Keratinocyte (primary cell): ENCODE measurements at regions not wholly inside any gene's neighbourhood (a gene's known extent, or its start where the extent isn't known, plus 50 kb on each side); places are given as distances from the start of the nearest gene placed in this dataset.

Experiments
- DNase-seq: peaks from one replicate; pipeline ENCODE4 v3.0.0-alpha.2; 2011; ENCODE audit warnings: low read depth, missing footprints, low spot score
- FAIRE-seq: peaks from 2 replicates; lab custom pipeline; 2011; peaks lifted over from hg19 to GRCh38; lab: Jason Lieb, UNC
- H2AFZ ChIP-seq: 2 replicates; pipeline ENCODE4 v1.6.0; 2012; ENCODE audit warnings: low read length, control low read depth, inconsistent platforms; ENCODE audit not compliant: control insufficient read depth
- H3K27ac ChIP-seq: 2 replicates; pipeline ENCODE4 v1.5.1; 2011; ENCODE audit warnings: low read length; ENCODE audit not compliant: control insufficient read depth, insufficient read depth
- H3K27me3 ChIP-seq: 3 replicates; pipeline ENCODE4 v1.6.0; 2011; ENCODE audit warnings: low read length; ENCODE audit not compliant: control insufficient read depth, insufficient read depth; ENCODE audit errors: extremely low read depth
- H3K36me3 ChIP-seq, 2 experiments: 2 replicates in 1 of 2; 3 replicates in 1 of 2; pipeline ENCODE4 v1.5.1; 2011; ENCODE audit warnings: low read length in 2 of 2, mild to moderate bottlenecking in 1 of 2; ENCODE audit not compliant: control insufficient read depth in 2 of 2, insufficient read depth in 2 of 2; ENCODE audit errors: extremely low read depth in 1 of 2
- H3K4me1 ChIP-seq: 3 replicates; pipeline ENCODE4 v1.5.1; 2011; ENCODE audit warnings: low read length; ENCODE audit not compliant: control insufficient read depth, insufficient read depth; ENCODE audit errors: extremely low read depth
- H3K4me2 ChIP-seq: 3 replicates; pipeline ENCODE4 v1.6.0; 2011; ENCODE audit warnings: low read depth, low read length; ENCODE audit not compliant: control insufficient read depth, insufficient read depth; ENCODE audit errors: extremely low read depth
- H3K4me3 ChIP-seq, 3 experiments: fragments of 200-600 bp in 1 of 3; sonication (generic) in 1 of 3; 2 replicates in 2 of 3; 3 replicates in 1 of 3; pipeline ENCODE4 v1.5.1; 2011 to 2016; ENCODE audit warnings: low read length in 3 of 3, mild to moderate bottlenecking in 3 of 3, control low read depth in 2 of 3, inconsistent platforms in 1 of 3, low read depth in 1 of 3, mixed read lengths in 1 of 3, mixed run types in 1 of 3, moderate library complexity in 1 of 3; ENCODE audit not compliant: control insufficient read depth in 2 of 3, insufficient read depth in 2 of 3; ENCODE audit errors: extremely low read depth in 1 of 3
- H3K79me2 ChIP-seq: 2 replicates; pipeline ENCODE4 v1.6.0; 2012; ENCODE audit warnings: low read length; ENCODE audit not compliant: control insufficient read depth, insufficient read depth
- H3K9ac ChIP-seq: 3 replicates; pipeline ENCODE4 v1.6.0; 2011; ENCODE audit warnings: low read length; ENCODE audit not compliant: control insufficient read depth, insufficient read depth; ENCODE audit errors: extremely low read depth
- H3K9me1 ChIP-seq: 3 replicates; pipeline ENCODE4 v1.6.0; 2011; ENCODE audit warnings: low read length; ENCODE audit not compliant: control insufficient read depth, insufficient read depth; ENCODE audit errors: extremely low read depth
- H3K9me3 ChIP-seq: 2 replicates; pipeline ENCODE4 v1.5.1; 2012; ENCODE audit warnings: low read depth, low read length; ENCODE audit not compliant: control insufficient read depth
- H4K20me1 ChIP-seq: 3 replicates; pipeline ENCODE4 v1.6.0; 2011; ENCODE audit warnings: low read length; ENCODE audit not compliant: control insufficient read depth, insufficient read depth; ENCODE audit errors: extremely low read depth
- CTCF ChIP-seq, 3 experiments: IDR thresholded peaks in 1 of 3; conservative IDR thresholded peaks in 1 of 3; optimal IDR thresholded peaks in 1 of 3; 2 replicates in 2 of 3; 3 replicates in 1 of 3; pipeline versions ENCODE3 to v1.5.1; 2011; ENCODE audit warnings: low read length in 3 of 3, mild to moderate bottlenecking in 3 of 3, moderate library complexity in 2 of 3, control low read depth in 1 of 3, inconsistent platforms in 1 of 3; ENCODE audit not compliant: insufficient read depth in 2 of 3; ENCODE audit errors: extremely low read depth in 1 of 3
- EZH2 ChIP-seq: IDR thresholded peaks from one replicate; pipeline ENCODE4 v1.6.1; 2012; ENCODE audit warnings: inconsistent platforms, mild to moderate bottlenecking, low read length, moderate library complexity
- dilution Hi-C: fragments of 300-500 bp; cut with MboI; formaldehyde crosslinking; loops from one replicate; pipeline ENCODE4 v1.7.0; 2020; ENCODE audit warnings: low sequenced_read_pairs; ENCODE audit not compliant: extremely low pct_ligation_motif_present

GRCh38 chr4:10787365-10787764, 102.8 kb upstream of the CLNK start:
- dilution Hi-C loops, result no loop called here
- Histone ChIP-seq H3K36me3 (no peaks in the 10 kb centered on the region), H3K9ac (no peak overlapping the region), H3K4me2 (no peak overlapping the region), H3K4me3 (no peak overlapping the region), H3K9me3 (no peaks in the 10 kb centered on the region), H2AFZ (no peak overlapping the region), H3K27me3 (no peaks in the 10 kb centered on the region), H3K9me1 (no peaks in the 10 kb centered on the region), H3K27ac (no peak overlapping the region), H3K79me2 (no peaks in the 10 kb centered on the region), H4K20me1 (no peaks in the 10 kb centered on the region), H3K4me1 (no peaks in the 10 kb centered on the region)
- DNase-seq, result no peak
- FAIRE-seq, result no peak
- TF ChIP-seq CTCF (optimal IDR thresholded peaks at IDR 0.05 in 1 of 3, IDR thresholded peaks at IDR 0.05 in 1 of 3, conservative IDR thresholded peaks at IDR 0.05 in 1 of 3; ENCODE audit: extremely low read depth in 1 of 3, insufficient read depth in 2 of 3, low read length in 3 of 3) (no peak), EZH2 (no peak)

DNA sequence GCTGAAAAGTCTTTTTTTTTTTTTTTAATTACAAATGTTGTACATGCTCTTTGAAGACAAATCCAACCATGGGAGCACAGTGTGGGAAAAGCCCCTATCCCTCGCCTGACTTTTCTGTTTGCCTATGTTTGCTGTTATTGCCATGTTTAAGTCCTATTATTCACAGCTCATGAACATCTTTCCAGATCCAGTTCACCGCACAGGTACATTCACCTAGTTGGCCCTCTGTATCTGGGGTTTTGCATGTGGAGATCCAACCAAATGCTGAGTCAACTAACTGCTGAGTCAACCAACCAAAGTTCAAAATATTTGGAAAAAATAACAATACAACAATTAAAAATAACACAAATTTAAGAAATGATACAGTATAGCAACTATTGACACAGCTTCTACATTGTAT, 100.1 kb upstream of the CLNK start:
- no peak overlapping the region for H2AFZ ChIP-seq
- H3K4me3 ChIP-seq, result no peak overlapping the region
- no peaks in the 10 kb centered on the region for H3K9me1 ChIP-seq
- DNase-seq, result no peak
- no peak overlapping the region for H3K9ac ChIP-seq
- H3K27me3 ChIP-seq, result no peaks in the 10 kb centered on the region
- no peaks in the 10 kb centered on the region for H4K20me1 ChIP-seq
- no peaks in the 10 kb centered on the region for H3K79me2 ChIP-seq
- no peak for TF ChIP-seq CTCF (optimal IDR thresholded peaks at IDR 0.05 in 1 of 3, IDR thresholded peaks at IDR 0.05 in 1 of 3, conservative IDR thresholded peaks at IDR 0.05 in 1 of 3; ENCODE audit: extremely low read depth in 1 of 3, insufficient read depth in 2 of 3, low read length in 3 of 3)
- no peak for TF ChIP-seq EZH2
- no peaks in the 10 kb centered on the region for H3K4me1 ChIP-seq
- no peak overlapping the region for H3K4me2 ChIP-seq
- H3K36me3 ChIP-seq, result no peaks in the 10 kb centered on the region
- H3K27ac ChIP-seq, result no peak overlapping the region
- no peaks in the 10 kb centered on the region for H3K9me3 ChIP-seq
- dilution Hi-C loops, result no loop called here
- FAIRE-seq, result no peak
